ENCODE measurements at regions not wholly inside any gene's neighbourhood (a gene's known extent, or its start where the extent isn't known, plus 50 kb on each side); places are given as distances from the start of the nearest gene placed in this dataset.

DNA sequence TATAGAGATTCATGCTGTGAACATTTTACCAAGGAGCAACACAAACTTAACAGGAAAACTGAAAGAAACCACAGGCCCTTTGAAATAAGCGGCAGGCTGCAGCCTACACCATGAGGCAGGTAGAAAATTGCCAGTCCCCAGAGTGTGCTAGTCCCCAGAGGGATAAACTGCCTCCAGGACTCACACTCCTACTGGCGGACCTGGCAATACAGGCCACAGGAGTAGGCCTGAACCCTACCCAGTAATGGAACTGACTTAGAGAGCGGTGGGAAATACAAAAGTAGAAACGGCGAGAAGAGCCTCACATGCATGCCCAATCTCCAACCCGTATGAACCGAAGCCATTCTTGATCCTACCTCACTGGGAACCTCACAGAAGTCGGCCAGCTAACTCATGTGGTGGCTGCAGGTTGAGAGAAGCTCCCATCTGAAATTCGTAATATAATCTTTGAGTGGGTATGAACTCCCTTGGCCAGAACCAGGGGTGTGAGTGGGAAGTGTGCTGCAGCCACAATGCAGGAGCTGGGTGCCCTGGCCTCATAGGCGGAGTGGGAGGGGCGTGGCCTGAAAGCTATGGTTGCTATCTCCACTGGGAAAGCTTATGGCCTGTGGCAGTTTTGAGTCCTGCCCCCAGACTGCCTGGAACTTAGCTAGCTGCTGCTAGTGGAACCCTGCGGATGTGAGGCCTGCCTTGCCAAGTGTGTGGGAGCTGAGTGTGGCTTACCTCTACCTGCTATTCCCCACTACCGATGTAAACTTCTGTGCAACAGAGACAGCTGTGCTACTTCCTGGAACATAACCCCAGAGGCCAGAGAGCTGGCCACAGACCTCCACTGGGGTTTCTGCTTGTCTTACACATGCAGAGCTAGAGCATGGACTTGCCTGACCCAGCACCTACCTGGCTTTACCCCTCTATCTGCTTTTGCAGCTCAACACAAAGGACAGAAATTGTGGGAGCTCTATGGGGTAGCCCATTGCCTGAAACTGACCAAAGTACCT, 146.5 kb upstream of the COL21A1 start (continued):
- TF ChIP-seq, protein P1, sequence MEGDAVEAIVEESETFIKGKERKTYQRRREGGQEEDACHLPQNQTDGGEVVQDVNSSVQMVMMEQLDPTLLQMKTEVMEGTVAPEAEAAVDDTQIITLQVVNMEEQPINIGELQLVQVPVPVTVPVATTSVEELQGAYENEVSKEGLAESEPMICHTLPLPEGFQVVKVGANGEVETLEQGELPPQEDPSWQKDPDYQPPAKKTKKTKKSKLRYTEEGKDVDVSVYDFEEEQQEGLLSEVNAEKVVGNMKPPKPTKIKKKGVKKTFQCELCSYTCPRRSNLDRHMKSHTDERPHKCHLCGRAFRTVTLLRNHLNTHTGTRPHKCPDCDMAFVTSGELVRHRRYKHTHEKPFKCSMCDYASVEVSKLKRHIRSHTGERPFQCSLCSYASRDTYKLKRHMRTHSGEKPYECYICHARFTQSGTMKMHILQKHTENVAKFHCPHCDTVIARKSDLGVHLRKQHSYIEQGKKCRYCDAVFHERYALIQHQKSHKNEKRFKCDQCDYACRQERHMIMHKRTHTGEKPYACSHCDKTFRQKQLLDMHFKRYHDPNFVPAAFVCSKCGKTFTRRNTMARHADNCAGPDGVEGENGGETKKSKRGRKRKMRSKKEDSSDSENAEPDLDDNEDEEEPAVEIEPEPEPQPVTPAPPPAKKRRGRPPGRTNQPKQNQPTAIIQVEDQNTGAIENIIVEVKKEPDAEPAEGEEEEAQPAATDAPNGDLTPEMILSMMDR (IDR thresholded peaks at IDR 0.05 in 2 of 3, conservative IDR thresholded peaks at IDR 0.05 in 1 of 3; ENCODE audit: borderline replicate concordance in 1 of 3, insufficient read depth in 1 of 3, low read depth in 2 of 3, low read length in 2 of 3): no peak
- no peak for TF ChIP-seq EZH2 (IDR thresholded peaks at IDR 0.05)
- TF ChIP-seq FOSL1 (IDR thresholded peaks at IDR 0.05; ENCODE audit: low read depth): no peak
- TF ChIP-seq TCF7L2 (IDR thresholded peaks at IDR 0.05; ENCODE audit: borderline replicate concordance, extremely low read depth, insufficient read depth, insufficient read length): no peak
- no peak for TF ChIP-seq ELF1 (IDR thresholded peaks at IDR 0.05; ENCODE audit: borderline replicate concordance, low read depth)
- no peak for TF ChIP-seq SP1 (IDR thresholded peaks at IDR 0.05; ENCODE audit: low read depth)

DNA sequence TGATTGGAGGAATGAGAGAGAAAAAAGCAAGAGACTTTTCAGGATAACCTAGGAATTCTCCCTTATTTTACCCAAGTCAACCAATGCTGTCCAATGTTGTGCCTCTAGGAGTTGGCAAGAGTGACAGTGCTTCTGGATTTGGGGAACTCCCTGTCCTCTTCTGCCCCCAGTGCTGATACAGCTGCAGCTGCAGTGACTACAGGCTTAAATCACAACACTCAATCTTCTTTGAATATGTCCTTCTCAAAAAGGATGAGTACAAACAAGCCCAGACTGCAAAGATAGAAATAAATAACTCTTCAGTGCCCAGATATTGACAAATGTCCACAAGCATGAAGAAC, 141.0 kb upstream of the COL21A1 start:
- DNase-seq (ENCODE audit: low read depth, low spot score) (no peak), ATAC-seq (no peak)
- H3K36me3 ChIP-seq (ENCODE audit: control insufficient read depth in 1 of 2, insufficient read depth in 2 of 2, low read length in 2 of 2): no peaks in the 10 kb centered on the region
- no peak overlapping the region for H2AFZ ChIP-seq (ENCODE audit: low read depth, low read length, poor library complexity, severe bottlenecking)
- no peaks in the 10 kb centered on the region for H3K27me3 ChIP-seq (ENCODE audit: insufficient read depth, low read length)
- ChIA-PET RAD21 (ENCODE audit: low non-redundant PET in 1 of 2, low total read pairs in 2 of 2, uncharacterized antibody in 2 of 2, unreplicated experiment in 2 of 2) (no interaction called here), POLR2A (no interaction called here), CTCF (no interaction called here)
- BruUV-seq (replicated peaks): no TSS peak
- H3K9ac ChIP-seq (ENCODE audit: low read length): no peak overlapping the region
- H3K9me2 ChIP-seq (ENCODE audit: insufficient read depth): no peaks in the 10 kb centered on the region
- intact Hi-C loops (cut with micrococcal nuclease): no loop called here
- no peak overlapping the region for H3K4me2 ChIP-seq (ENCODE audit: low read length)
- H3K4me3 ChIP-seq (replicated peaks in 1 of 2; ENCODE audit: low read depth in 1 of 2, low read length in 2 of 2): no peak overlapping the region
- H4K20me1 ChIP-seq (ENCODE audit: insufficient read depth): no peaks in the 10 kb centered on the region
- no peak overlapping the region for H3K27ac ChIP-seq (ENCODE audit: low read depth, low read length)
- TF ChIP-seq EGR1 (IDR thresholded peaks at IDR 0.05; ENCODE audit: low read depth) (no peak), CBX3 (IDR thresholded peaks at IDR 0.05; ENCODE audit: low read depth) (no peak), SRF (IDR thresholded peaks at IDR 0.05; ENCODE audit: low read depth) (no peak), CEBPB (IDR thresholded peaks at IDR 0.05; ENCODE audit: low read depth) (no peak), TCF7L2 (IDR thresholded peaks at IDR 0.05; ENCODE audit: borderline replicate concordance, extremely low read depth, insufficient read depth, insufficient read length) (no peak), EZH2 (IDR thresholded peaks at IDR 0.05) (no peak), EZH2phosphoT487 (IDR thresholded peaks at IDR 0.05; ENCODE audit: borderline replicate concordance) (no peak), YY1 (IDR thresholded peaks at IDR 0.05; ENCODE audit: extremely low read depth, insufficient replicate concordance, low read depth, low read length) (no peak)
- TF ChIP-seq, protein P2, sequence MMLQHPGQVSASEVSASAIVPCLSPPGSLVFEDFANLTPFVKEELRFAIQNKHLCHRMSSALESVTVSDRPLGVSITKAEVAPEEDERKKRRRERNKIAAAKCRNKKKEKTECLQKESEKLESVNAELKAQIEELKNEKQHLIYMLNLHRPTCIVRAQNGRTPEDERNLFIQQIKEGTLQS (IDR thresholded peaks at IDR 0.05): no peak
- TF ChIP-seq, protein P3, sequence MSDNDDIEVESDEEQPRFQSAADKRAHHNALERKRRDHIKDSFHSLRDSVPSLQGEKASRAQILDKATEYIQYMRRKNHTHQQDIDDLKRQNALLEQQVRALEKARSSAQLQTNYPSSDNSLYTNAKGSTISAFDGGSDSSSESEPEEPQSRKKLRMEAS (IDR thresholded peaks at IDR 0.05): no peak
- TF ChIP-seq, protein P4, sequence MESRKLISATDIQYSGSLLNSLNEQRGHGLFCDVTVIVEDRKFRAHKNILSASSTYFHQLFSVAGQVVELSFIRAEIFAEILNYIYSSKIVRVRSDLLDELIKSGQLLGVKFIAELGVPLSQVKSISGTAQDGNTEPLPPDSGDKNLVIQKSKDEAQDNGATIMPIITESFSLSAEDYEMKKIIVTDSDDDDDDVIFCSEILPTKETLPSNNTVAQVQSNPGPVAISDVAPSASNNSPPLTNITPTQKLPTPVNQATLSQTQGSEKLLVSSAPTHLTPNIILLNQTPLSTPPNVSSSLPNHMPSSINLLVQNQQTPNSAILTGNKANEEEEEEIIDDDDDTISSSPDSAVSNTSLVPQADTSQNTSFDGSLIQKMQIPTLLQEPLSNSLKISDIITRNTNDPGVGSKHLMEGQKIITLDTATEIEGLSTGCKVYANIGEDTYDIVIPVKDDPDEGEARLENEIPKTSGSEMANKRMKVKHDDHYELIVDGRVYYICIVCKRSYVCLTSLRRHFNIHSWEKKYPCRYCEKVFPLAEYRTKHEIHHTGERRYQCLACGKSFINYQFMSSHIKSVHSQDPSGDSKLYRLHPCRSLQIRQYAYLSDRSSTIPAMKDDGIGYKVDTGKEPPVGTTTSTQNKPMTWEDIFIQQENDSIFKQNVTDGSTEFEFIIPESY (IDR thresholded peaks at IDR 0.05; ENCODE audit: extremely low read depth, insufficient replicate concordance, low read length): no peak
- TF ChIP-seq, protein P5, sequence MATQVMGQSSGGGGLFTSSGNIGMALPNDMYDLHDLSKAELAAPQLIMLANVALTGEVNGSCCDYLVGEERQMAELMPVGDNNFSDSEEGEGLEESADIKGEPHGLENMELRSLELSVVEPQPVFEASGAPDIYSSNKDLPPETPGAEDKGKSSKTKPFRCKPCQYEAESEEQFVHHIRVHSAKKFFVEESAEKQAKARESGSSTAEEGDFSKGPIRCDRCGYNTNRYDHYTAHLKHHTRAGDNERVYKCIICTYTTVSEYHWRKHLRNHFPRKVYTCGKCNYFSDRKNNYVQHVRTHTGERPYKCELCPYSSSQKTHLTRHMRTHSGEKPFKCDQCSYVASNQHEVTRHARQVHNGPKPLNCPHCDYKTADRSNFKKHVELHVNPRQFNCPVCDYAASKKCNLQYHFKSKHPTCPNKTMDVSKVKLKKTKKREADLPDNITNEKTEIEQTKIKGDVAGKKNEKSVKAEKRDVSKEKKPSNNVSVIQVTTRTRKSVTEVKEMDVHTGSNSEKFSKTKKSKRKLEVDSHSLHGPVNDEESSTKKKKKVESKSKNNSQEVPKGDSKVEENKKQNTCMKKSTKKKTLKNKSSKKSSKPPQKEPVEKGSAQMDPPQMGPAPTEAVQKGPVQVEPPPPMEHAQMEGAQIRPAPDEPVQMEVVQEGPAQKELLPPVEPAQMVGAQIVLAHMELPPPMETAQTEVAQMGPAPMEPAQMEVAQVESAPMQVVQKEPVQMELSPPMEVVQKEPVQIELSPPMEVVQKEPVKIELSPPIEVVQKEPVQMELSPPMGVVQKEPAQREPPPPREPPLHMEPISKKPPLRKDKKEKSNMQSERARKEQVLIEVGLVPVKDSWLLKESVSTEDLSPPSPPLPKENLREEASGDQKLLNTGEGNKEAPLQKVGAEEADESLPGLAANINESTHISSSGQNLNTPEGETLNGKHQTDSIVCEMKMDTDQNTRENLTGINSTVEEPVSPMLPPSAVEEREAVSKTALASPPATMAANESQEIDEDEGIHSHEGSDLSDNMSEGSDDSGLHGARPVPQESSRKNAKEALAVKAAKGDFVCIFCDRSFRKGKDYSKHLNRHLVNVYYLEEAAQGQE (IDR thresholded peaks at IDR 0.05; ENCODE audit: low read depth): no peak
- H3K9me3 ChIP-seq (ENCODE audit: control insufficient read depth in 1 of 2, insufficient read depth in 1 of 2, low read depth in 1 of 2, low read length in 2 of 2): no peaks in the 10 kb centered on the region
- H3K4me1 ChIP-seq (ENCODE audit: control insufficient read depth in 1 of 2, insufficient read depth in 2 of 2, low read length in 2 of 2): peaks cover 0 to 6% of the 10 kb centered on the region in 2 experiments; a peak in 1 of 4 replicates
- no peaks in the 10 kb centered on the region for H3K79me2 ChIP-seq (ENCODE audit: insufficient read depth, low read length)

Data from HCT116 (cell line).